HG02938 (cell line): ENCODE measurements at regions not wholly inside any gene's neighbourhood (a gene's known extent, or its start where the extent isn't known, plus 50 kb on each side); places are given as distances from the start of the nearest gene placed in this dataset.
"Not testable (repeated sequence)": the region's sequence is repeated elsewhere in the genome, so short reads cannot be mapped to it uniquely, and the experiment has no call there.

Source experiments
- ATAC-seq: cut with Tn5 transposase; IDR thresholded peaks from one replicate; pipeline ENCODE4 v1.9.1; 2021; ENCODE audit warnings: mild to moderate bottlenecking, moderate library complexity; ENCODE audit not compliant: unreplicated experiment

DNA sequence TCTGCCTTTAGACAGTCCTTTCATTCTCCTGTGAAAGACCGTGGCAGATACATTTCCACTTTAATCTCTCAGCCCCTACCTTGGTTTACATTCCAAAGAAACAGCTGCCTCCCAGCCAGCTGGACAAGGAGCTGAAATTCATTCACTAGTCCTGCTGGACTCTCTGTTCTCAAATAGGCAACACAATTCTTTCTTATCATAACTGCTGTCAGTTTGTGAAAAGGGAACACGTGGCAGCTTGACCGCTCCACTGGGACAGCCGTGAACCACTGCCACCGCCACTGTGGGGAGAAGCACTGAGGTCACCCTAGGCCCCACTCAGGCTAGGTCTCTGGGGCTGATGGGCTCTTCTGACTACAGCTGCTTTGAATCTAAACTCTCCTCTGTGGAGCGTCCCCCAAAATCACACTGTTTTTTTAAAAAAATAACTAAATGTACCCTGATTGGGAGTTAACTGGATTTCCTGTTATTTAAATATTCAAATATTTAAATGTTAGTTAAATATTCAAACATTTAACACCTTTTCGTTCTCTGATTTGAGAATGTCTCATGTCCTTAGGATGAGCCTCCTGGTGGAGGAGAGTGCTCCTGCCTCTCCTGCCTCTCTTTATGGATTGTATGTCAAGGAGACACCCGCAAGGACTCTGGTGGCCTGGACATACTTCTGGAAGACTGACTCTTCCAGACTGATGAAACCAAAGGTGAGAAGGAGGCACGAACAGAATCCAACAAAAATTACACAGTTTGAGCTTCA is 120.1 kb downstream of the BOD1 start:
- ATAC-seq = no peak

DNA sequence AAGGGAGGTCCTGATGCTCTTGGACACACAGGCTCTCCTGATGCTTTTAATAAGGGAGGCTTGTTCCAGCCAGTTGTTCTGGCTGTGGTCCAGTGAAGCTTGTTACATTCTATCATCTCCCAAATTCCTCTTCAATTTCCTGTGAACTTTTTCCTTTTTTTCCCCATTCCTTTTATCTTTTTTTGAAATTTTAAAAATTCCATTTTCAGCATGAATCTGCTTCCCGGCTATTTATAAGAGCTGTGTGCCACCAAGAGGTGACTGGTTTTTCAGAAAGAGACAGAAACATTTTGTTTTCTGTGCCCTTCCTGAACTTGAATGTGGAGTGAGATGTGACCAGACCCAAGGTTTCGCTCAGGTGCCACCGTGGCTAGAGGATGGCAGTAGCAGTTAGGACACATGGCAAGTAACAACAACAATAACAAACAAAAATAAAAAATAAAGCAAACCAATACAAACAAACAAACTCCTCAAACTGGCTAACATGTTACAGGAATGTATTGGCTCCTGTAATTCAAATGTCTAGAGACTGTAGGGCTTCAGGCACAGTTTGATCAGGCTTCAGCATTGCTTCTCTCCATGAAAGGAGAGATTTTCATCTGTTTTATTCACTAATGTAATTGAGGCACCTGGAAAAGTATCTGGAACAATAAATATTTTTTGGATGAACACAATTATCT is 121.1 kb downstream of the BOD1 start:
- ATAC-seq = no peak

DNA sequence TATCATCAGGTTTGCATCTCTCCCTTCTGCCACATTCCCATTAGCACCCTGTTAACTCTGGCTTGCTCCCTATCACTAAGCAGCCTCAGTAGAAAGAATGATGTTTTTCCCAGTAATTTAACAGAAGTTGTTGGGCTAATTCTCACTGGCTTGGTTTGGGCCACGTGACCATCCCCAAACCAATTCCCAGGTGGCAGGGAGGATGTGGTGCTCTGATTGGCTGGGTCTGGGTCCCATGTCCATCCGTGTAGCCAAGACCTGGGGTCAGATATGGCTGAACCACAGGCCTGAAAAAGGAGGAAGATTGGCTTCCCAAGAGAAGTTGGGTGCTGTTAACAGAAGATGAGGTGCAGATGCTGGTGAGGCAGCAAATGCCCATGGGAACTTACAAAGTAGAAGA is 122.0 kb downstream of the BOD1 start:
- no peak for ATAC-seq

DNA sequence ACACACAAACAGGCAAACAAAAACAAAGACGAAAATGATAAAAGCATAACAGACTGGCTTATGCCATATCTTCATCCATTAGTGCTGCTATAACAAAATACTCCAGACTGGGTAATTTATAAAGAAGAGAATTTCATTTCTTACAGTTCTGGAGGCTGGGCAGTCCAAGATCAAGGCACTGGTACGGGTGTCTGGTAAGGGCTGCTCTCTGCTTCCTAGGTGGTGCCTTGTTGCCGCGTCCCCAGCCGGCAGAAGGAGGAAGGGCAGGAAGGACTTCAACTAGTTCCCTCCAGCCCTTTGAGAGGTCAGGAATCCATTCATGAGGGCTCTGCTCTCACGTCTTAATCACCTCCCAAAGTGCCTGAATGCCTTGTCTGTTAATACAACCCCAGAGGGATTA is 122.6 kb downstream of the BOD1 start:
- ATAC-seq = no peak

DNA sequence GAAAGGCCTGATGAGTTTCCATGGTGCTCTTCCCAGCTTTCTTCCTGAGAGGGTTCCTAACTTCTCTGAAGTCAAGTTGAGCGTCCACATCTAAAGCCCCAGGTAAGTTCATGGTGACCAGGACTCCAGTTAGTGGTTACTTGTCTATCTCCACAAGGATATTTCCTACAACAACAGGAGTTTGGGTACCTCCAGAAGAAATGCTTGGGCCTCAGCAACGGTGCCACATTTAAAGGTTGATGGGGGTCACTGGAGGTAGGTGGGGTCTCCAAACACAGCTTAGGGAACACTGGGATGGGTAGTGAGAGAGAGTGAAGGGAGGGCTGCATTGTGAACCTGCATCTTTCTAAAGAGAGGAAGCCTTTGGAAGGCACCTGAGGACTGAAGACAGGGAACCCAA is 123.4 kb downstream of the BOD1 start:
- no peak for ATAC-seq

DNA sequence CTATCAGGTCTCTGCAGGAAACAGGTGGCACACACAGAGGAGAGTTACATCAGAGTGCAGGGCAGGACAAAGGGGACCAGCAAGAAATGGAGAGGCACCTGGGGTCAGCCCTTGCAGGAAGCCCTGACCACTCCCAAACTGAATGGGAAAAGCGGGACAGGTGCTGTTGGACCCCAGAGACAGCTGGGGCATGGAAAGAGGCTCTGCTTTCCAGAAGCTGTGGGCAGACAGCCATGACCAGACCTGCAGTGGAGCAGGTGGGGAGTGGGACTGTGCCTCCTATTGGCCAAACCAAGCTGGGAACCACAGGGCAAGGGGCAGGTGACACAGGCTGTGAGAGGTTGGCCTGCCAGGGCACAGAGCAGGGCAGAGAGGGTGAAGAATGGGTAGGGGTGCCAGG is 125.8 kb downstream of the BOD1 start:
- ATAC-seq = no peak

DNA sequence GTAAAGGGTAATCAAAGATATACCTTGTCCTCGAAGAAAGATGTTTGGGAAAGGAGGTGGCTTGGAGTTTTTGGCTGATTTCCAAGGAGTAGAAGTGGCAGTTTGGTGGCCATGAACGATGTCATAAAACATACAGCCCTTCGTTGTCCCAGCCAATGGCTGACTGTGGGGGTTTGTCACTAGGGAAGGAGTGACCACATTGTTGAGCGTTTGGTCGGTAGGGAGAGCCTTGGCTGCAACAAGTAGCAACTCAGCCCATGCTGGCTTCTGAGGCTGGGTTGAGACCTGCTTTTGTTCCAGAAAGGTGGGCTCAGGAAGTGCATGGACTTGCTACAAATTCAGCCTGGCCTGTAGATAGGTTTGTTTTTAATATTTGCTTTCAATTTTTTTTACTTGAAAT is 128.3 kb downstream of the BOD1 start:
- ATAC-seq = no peak

DNA sequence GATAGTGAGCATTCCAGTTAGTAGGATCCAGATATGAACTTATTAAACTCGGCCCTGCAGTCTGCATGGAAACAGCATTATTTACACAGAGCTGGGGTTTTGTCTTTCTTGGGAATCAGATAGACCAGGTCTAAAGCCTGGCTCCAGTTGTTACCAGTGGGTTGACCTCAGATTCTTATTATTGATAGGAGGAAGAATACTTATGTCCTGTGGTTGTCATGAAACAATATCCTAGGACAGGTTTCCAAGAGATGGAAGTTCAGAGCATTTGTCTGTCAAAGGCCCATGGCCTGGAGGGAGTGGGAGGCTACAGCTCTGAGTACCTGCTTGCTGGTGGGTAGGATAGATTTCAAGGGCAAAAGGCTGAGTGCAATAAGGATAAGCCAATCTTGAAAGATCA is 129.2 kb downstream of the BOD1 start:
- ATAC-seq = no peak

DNA sequence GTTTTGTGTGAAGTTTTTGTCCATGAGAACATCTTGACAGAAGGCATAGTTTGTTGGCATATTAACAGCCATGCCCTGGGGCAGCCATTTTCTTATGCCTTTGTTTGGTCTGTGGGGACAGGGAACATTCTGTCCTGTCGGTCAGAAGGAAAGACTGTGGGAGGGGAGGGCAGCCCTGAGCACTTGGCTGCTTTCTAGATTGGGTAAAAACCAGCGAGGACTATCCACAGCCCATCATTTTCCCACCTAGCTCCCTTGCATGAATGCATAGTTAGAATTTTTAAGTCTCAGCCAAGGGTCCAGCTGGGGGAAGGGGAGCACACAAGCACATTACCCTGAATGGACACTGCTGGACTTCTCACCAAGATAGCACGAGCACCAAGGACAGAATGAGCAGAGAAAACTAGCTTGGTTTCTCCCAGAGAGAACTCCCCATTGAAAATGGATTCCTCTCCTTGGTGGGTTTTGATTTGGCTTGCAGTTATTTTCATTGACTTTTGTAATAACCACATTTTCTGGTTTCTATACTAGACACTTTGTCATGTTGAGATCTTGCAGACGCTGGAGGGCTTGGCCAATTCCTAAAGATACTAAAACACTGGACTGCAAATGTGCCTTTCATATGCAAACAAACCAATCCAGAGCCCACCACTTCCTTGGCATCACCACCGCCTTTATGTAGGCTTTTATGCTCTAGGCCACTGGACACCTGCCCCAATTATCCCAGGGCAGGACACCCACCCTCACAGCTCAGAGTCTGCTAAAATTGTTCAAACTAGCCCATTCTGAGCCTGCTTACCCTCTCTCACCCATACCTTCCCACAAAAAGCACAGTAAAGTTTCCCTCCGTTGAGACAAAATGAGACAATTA is 129.9 kb downstream of the BOD1 start:
- no peak for ATAC-seq

DNA sequence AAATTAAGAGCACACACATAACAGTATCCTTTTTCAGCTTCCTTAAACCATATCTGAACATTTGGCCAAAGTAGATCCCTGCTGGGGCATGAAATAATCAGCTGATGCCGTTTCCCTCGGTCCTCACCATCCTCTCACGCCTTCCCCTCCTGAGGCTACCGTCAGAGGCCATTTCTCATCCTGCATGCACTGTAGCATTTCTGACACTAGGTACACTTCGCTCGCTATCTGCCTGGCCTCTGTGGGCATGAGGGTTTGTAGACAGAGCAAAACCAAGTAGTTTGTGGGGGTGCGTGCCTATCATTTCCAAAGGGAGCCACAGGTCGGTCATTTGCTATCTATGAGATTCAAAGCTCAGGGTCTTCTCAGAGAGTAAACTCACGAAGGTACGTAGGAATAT is 131.9 kb downstream of the BOD1 start:
- ATAC-seq = no peak

DNA sequence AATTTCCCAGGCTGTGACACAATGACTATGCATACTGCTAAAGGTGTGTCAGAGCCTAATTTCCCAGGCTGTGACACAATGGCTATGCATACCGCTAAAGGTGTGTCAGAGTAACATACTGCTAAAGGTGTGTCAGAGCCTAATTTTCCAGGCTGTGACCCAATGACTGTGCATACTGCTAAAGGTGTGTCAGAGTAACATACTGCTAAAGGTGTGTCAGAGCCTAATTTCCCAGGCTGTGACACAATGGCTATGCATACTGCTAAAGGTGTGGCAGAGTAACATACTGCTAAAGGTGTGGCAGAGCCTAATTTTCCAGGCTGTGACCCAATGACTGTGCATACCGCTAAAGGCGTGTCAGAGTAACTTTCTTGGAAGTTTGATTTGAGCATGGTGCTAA is 132.9 kb downstream of the BOD1 start:
- ATAC-seq = not testable (repeated sequence)

DNA sequence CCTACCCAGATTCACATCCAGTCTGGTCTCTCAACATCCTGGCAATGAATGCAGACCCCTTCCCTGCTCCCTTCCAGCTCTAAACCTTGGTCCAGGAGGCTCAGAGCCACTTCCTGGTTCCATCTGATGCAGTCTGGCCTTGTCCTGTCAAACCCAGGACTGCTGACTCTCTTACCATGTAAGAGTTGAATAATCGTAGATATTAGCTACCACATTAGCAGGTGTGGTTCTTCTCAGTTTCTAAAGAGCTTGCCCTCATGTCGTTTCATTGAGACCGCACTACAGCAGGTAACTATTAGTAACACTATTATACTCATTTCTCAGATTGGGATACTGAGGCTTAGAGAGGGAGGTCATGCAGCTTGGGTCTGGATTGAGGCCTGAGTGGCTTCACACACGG is 133.3 kb downstream of the BOD1 start:
- no peak for ATAC-seq

DNA sequence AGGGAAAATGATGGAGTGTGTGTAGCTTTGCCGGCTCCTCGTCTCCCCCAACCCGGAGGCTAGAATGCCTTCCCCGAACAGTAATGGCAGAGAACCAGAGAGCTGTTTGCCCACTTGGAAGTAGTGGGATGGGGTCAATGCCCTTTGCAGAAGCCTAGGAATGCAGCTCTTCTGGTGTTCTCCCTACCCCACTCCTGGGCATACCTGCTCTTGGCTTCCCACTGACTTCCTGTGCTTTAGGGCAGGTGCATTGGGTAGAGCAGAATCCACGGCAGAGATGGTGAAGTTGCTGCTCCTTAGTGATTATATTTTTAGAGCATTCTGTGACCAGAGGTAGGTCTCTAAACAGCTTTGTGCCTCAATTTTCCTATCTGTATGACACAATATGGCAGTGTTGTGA is 134.6 kb downstream of the BOD1 start:
- no peak for ATAC-seq

DNA sequence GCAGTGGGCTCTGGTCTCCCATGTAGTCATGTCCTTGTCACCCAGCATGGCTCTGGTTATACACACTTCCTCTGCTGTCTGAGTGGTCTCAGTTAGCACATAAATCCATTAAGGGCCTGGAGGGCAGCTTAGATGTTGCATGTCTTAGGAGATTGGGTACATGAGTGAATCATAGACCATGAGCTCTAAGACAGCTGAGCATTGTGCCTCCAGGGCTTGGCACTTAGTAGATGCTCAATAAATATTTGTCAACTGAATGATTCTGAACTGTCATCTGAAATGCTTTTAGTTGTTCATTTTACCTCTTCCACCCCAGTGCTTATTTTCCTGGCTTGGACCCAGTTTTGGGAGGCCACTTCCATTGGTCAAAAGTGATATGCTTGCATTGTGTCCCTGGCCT is 135.6 kb downstream of the BOD1 start:
- no peak for ATAC-seq

DNA sequence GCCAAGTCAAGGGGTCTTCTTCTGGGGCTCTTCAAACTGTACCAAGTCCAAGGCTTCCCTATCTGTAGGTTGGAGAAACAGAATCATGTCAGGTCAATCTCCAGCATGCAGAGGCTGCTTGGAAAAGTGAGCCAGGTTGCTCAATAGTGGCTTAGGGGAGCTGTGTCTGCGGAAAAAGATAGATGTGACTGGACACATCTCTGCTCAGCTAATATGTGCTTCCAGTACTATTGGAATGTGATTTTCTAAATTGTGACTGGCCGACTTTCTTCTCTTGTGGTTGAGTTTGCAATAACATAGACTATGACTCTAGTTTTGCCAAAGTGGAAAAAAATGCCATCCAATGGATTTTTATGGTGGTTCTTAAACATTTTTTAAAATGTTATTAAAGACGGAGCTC is 136.7 kb downstream of the BOD1 start:
- ATAC-seq = no peak

DNA sequence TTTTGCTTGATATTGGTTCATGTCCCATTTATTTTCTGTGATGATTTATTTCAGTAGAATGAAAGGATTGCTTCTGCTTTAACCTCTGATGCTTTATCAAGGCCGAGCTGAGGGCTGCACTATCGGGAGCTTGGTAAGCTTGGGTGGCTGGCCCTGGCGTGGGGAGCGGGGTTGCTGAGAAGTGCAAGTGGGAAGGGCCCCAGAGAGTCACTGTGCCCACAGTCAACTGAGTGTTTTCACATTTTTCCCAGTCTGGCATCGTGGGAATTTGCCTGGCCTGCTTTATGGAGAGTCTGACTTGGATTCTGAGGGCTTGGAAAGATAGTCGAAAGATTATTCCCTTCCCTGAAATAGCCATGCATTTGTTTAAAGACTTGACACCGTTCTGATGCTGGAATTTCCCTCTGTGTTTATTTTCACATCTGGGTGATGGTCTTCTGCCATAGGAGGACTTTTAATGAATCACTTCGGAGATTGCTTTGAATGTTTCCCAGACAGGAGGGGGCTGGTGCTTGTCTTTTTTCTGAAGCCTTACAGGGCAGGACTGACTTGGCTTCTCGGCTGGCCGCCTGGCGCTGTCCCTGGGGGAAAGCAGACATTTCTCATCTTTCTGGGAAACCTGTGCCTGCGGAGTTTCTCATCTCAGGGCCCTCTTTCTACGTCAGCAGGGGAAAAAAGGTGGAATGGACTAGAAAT is 139.0 kb downstream of the BOD1 start:
- no peak for ATAC-seq

DNA sequence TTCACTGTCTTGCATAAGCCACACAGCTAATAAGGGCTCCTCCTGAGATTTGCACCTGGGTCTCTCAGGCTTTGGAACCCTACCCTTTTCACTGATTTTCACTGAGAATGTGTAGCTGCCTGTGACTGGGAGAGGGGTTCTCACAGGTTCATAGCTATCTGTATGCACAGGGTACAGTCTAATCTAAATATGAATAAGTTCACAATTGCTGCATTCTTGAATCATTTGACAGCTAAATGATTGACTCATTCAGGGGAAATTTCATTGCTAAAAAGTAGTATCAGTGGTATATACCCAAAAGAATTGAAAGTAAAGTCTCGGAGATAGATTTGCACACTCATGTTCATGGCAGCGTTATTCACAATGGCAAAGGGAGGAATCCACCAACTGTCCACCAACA is 140.7 kb downstream of the BOD1 start:
- no peak for ATAC-seq

DNA sequence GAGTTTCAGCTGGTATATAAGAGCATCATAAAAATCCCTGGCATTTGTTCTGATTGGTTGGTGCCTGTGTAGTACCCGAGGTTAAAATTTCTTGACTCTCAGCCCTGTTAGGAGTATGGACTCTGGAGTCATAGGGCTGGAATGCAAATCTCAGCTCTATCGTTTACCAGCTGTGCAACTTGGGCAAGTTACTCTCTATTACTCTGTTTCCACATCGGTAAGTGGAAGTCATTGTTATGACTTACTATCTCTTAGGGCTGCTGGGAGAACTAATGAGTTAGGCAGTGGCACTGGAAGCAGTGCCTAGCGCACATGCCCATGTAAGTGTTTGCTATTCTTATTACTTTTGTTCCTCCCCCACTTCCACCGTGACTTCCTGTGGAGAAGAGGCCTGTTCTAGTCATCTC is 141.6 kb downstream of the BOD1 start:
- no peak for ATAC-seq

DNA sequence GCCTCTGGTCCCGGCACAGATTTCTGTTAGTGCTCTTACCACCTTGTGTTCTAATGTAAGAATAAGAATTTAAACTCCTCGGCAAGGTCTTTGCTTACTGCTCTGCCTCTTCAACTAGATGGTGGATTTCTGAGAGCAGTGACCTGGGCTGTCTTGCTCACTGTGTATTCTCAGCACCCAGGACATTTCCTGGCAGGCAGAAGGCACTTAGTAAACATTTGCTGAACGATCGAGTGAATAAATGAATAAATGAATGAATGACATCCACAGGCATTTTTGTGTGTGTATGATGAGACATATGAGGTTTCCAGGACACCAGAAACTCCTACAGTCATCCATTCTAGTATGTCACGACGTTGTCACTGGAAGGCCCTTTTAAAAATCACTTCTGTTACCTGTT is 143.2 kb downstream of the BOD1 start:
- ATAC-seq = no peak

DNA sequence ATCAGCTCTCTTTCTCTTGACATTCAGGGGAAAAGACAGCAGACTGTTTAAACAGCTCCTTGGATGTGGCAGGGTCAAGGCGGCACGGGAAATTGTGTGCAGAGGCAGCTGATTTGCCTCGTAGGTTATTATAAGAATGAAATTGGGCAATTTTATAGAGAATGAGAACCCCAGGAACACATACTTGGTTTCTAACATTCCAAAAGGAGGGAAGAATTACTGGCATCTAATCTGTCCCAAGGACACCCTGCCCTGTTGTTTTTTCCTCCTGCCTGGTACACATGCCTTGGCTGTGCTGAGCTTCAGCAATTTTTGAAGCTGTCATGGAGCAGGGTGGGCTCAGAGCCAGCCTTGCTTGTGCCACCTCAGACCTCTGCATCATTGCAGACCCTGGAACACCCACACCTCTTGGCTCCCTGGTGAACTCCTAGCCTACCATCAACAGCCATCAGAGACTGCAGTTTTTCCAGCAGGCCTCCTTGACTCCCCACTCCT is 143.6 kb downstream of the BOD1 start:
- ATAC-seq = no peak

DNA sequence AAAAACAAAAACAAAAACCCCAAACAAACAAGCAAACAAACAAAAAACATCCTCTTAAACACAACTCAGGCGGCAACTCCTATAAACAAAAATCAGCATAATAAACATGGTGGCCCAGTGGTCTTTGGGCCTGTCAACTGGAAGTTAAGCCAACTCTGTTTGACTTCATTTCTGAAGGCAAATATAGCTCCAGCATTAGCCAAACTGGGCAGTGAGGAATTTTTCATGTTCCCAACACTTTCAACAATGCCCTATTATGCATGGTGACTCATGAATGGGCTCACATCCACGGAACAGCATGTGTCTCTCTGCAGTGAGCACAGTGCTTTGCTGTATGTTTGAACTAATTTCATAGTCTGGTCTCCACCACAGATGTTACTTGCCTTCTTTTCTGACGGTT is 143.9 kb upstream of the STC2 start:
- no peak for ATAC-seq
